Psoas muscle (tissue), 7 donors: ENCODE measurements at regions not wholly inside any gene's neighbourhood (a gene's known extent, or its start where the extent isn't known, plus 50 kb on each side); places are given as distances from the start of the nearest gene placed in this dataset.

Source experiments
- ATAC-seq, 4 donors: fragments of 200-7000 bp; cut with Tn5 transposase; one replicate each; pipeline ENCODE4 v1.9.1; 2020; ENCODE audit warnings: moderate library complexity in 3 of 4, mild to moderate bottlenecking in 2 of 4
- DNase-seq, 2 donors: peaks; one replicate each; pipeline ENCODE4 v3.0.0-alpha.2; 2020
- H3K27ac ChIP-seq: fragments of 200-600 bp; one replicate; pipeline ENCODE4 v1.8.0; 2022
- H3K27me3 ChIP-seq, 3 donors: fragments of 200-600 bp in 1 of 3; one replicate each; pipeline versions ENCODE4 v1.6.1 to v1.8.0; 2013 to 2022; ENCODE audit warnings: low read length in 2 of 3, mild to moderate bottlenecking in 2 of 3, moderate library complexity in 1 of 3; ENCODE audit not compliant: insufficient read depth in 3 of 3
- H3K36me3 ChIP-seq, 2 donors: fragments of 200-600 bp in 1 of 2; one replicate each; pipeline versions ENCODE4 v1.6.1 to v1.8.0; 2013 to 2022; ENCODE audit warnings: low read depth in 1 of 2, mild to moderate bottlenecking in 1 of 2, moderate library complexity in 1 of 2; ENCODE audit not compliant: insufficient read depth in 1 of 2
- H3K4me1 ChIP-seq: fragments of 200-600 bp; one replicate; pipeline ENCODE4 v1.8.0; 2022
- H3K4me3 ChIP-seq: fragments of 200-600 bp; one replicate; pipeline ENCODE4 v1.8.0; 2022; ENCODE audit warnings: mild to moderate bottlenecking
- H3K9me3 ChIP-seq: fragments of 200-600 bp; one replicate; pipeline ENCODE4 v1.8.0; 2022
- WGBS, 3 donors: extraction: QIAGEN DNeasy Blood & Tissue Kit; methylation state at CpG; one replicate each; pipeline versions ENCODE4 v1.1.6 to v1.1.7; 2013; 5-methylcytosine and 5-hydroxymethylcytosine counted together
- intact Hi-C, 2 donors: fragments of 100-400 bp; cut with DNase I; formaldehyde crosslinking; loops; one replicate each; pipeline versions ENCODE4 v1.11.0 to v1.14.2; 2022
- TF ChIP-seq, protein P1 (sequence below): fragments of 200-600 bp; IDR thresholded peaks from one replicate; pipeline ENCODE4 v1.8.0; 2022; ENCODE audit warnings: antibody characterized with exemption
- donor health status: healthy with polysubstance abuse.
- donor health status: DM: no; HTN: no; CAD: no; lungs with moderate emphysema.
- donor health status: Bipolar disorder and iron deficiency.
- donor health status: healthy.
- donor health status: DM: yes; HTN: yes; CAD: no.
- donor health status: DM: no; HTN: no; CAD: no.
- donor health status: DM: yes; HTN: yes; CAD: no.

DNA sequence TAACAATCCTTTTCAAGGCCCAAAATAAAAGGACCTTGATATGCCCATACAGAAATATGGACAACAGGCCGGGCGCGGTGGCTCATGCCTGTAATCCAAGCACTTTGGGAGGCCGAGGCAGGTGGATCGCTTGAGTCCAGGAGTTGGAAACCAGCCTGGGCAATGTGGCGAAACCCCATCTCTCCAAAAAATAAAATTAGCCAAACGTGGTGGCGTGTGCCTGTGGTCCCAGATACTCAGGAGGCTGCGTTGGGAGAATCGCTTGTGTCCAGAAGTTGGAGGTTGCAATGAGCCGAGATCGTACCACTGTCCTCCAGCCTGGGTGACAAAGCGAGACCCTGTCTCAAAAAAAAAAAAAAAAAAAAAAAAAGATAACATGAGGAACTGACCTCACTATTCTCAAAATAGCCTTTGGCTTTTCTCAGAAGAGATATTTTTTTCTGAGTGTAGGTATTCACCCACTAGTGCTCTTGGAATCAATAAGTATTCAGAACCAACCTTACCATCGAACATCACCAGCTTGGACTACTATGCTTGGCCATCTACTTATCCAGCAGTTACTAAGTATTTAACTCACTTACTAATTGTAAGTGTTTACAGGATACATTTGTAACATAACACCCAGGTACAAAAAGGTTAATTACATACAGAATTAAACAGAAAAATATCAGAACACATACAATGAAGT lies 99.2 kb downstream of the OR2B2 start:
- 93% methylated on average over 14 of the region's 14 CpGs for WGBS, 3 donors
- Histone ChIP-seq H3K4me3 (no peak overlapping the region), H3K27ac (no peak overlapping the region), H3K36me3 (no peaks in the 10 kb centered on the region), H3K9me3 (no peaks in the 10 kb centered on the region), H3K27me3 (peaks cover 0 to 76% (median 14%) of the 10 kb centered on the region in 3 donors), H3K4me1 (no peaks in the 10 kb centered on the region)
- ATAC-seq (no peak), DNase-seq (no peak)
- TF ChIP-seq, protein P1, sequence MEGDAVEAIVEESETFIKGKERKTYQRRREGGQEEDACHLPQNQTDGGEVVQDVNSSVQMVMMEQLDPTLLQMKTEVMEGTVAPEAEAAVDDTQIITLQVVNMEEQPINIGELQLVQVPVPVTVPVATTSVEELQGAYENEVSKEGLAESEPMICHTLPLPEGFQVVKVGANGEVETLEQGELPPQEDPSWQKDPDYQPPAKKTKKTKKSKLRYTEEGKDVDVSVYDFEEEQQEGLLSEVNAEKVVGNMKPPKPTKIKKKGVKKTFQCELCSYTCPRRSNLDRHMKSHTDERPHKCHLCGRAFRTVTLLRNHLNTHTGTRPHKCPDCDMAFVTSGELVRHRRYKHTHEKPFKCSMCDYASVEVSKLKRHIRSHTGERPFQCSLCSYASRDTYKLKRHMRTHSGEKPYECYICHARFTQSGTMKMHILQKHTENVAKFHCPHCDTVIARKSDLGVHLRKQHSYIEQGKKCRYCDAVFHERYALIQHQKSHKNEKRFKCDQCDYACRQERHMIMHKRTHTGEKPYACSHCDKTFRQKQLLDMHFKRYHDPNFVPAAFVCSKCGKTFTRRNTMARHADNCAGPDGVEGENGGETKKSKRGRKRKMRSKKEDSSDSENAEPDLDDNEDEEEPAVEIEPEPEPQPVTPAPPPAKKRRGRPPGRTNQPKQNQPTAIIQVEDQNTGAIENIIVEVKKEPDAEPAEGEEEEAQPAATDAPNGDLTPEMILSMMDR, result no peak
- intact Hi-C loops, result no loop called here

DNA sequence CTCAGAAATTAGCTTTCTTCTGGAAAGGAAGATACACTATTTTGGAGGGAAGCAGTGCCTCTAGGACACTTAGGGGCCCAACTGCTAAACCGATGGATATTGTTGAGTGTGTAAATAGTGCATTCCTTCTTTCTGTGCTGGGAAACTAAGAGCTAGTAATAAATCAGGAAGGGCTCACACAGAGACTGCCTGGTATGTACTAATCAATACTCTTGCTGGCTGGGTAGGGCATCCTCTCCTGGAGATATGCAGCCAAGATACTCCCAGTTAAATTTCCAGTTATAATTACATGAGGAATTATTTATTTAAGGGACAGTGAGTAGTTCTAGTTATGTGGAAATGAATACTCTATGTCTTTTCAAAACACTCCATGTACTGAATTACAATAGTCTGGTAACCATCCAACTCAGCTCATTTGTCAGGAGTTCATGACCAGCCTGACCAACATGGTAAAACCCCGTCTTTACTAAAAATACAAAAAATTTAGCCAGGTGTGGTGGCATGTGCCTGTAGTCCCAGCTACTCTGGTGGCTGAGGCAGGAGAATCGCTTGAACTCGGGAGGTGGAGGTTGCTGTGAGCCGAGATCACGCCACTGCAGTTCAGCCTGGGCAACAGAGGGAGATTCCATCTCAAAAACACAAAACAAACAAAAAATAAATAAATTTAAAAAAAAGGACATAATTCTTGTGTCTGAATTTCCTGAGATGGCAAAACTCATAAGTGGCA lies 100.0 kb downstream of the OR2B2 start:
- Histone ChIP-seq H3K4me3 (no peak overlapping the region), H3K9me3 (no peaks in the 10 kb centered on the region), H3K27me3 (peaks cover 0 to 76% (median 14%) of the 10 kb centered on the region in 3 donors), H3K4me1 (no peaks in the 10 kb centered on the region), H3K36me3 (no peaks in the 10 kb centered on the region), H3K27ac (no peak overlapping the region)
- TF ChIP-seq, protein P1, result no peak
- 85 to 89% (median 86%) methylated on average over 6 of the region's 6 CpGs for WGBS, 3 donors
- no peak for DNase-seq
- ATAC-seq, result no peak
- intact Hi-C loops, result no loop called here

- intact Hi-C loops, result no loop called here
- Histone ChIP-seq H3K27ac (no peak overlapping the region), H3K36me3 (no peaks in the 10 kb centered on the region), H3K9me3 (no peaks in the 10 kb centered on the region), H3K4me3 (no peak overlapping the region), H3K4me1 (no peaks in the 10 kb centered on the region), H3K27me3 (peaks cover 0 to 78% (median 17%) of the 10 kb centered on the region in 3 donors)
- TF ChIP-seq, protein P1, result no peak
- DNase-seq (no peak), ATAC-seq (no peak)
These were observed 100.8 kb downstream of the OR2B2 start for GRCh38 chr6:27811451-27811772.

DNA sequence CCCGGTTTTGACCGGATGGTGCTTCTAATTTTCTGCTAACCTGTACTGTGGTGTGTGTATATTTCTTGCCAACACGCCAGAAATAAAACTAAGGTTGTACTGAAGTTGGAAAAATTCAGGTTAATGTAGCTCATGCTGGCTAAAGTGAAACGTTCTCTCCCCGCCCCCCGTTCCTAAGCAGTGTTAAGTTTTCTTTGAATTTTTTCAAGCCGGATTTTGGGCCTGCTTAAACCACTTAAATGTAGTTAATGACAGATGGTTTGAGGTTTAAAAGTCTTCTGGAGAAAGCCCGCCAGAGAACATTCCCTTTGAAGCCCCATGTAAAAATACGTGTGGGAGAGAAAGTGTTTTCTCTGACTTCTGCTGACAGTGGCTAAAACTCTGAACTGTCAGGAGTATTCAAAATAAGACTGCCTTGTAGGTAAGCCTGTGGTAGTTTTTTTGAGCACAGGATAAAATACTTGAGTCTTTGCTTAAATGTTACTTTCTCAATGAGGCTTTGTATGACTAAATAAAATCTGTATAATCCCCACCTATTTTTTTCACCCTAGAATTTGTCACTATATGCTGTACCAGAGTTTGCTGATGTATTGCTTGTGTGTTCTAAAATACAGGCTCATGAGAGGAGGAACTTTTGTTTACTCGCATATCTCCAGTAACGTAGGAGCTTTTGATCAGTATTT lies 101.3 kb downstream of the OR2B2 start:
- Histone ChIP-seq H3K27me3 (peaks cover 0 to 80% (median 17%) of the 10 kb centered on the region in 3 donors), H3K9me3 (no peaks in the 10 kb centered on the region), H3K4me1 (no peaks in the 10 kb centered on the region), H3K27ac (peak overlapping the region; percentile 62), H3K4me3 (peak overlapping the region; percentile 69), H3K36me3 (no peaks in the 10 kb centered on the region)
- intact Hi-C loops, result no loop called here
- TF ChIP-seq, protein P1, result no peak
- no peak for DNase-seq
- ATAC-seq, result no peak
- WGBS, 3 donors, result 35 to 42% (median 40%) methylated on average over 11 of the region's 11 CpGs
